KMS-11 (cell line): ENCODE measurements at regions not wholly inside any gene's neighbourhood (a gene's known extent, or its start where the extent isn't known, plus 50 kb on each side); places are given as distances from the start of the nearest gene placed in this dataset.

Experiments used
- H2AFZ ChIP-seq: fragments of 200-600 bp; sonication (generic); 2 replicates; pipeline ENCODE4 v1.6.1; 2016; ENCODE audit warnings: antibody characterized with exemption, mixed run types, low read depth
- H3K27ac ChIP-seq: fragments of 200-600 bp; sonication (generic); 2 replicates; pipeline ENCODE4 v1.6.1; 2016; ENCODE audit warnings: mild to moderate bottlenecking, mixed run types
- H3K27me3 ChIP-seq: fragments of 200-600 bp; sonication (generic); 2 replicates; pipeline ENCODE4 v1.6.1; 2017; ENCODE audit warnings: mild to moderate bottlenecking, low read depth, mixed run types, moderate library complexity; ENCODE audit not compliant: insufficient read depth
- H3K36me3 ChIP-seq: fragments of 200-600 bp; sonication (generic); 2 replicates; pipeline ENCODE4 v1.6.1; 2017; ENCODE audit warnings: mild to moderate bottlenecking, mixed run types; ENCODE audit not compliant: insufficient read depth
- H3K4me1 ChIP-seq: fragments of 200-600 bp; sonication (generic); 2 replicates; pipeline ENCODE4 v1.6.1; 2016; ENCODE audit warnings: mild to moderate bottlenecking, low read depth, mixed run types; ENCODE audit not compliant: poor library complexity, severe bottlenecking
- H3K4me2 ChIP-seq: fragments of 200-600 bp; sonication (generic); 2 replicates; pipeline ENCODE4 v1.7.0; 2016; ENCODE audit warnings: mild to moderate bottlenecking, mixed run types
- H3K4me3 ChIP-seq: fragments of 200-600 bp; sonication (generic); IDR thresholded peaks from 2 replicates; pipeline ENCODE4 v1.6.1; 2017; ENCODE audit warnings: low read depth, low read length, mixed read lengths; ENCODE audit not compliant: insufficient read depth
- H3K79me2 ChIP-seq: fragments of 200-600 bp; sonication (generic); 2 replicates; pipeline ENCODE4 v1.6.1; 2016; ENCODE audit warnings: low read depth, mixed run types; ENCODE audit not compliant: insufficient read depth
- H3K9ac ChIP-seq: fragments of 200-600 bp; sonication (generic); 2 replicates; pipeline ENCODE4 v1.6.1; 2016; ENCODE audit warnings: mild to moderate bottlenecking, mixed run types
- H4K20me1 ChIP-seq: fragments of 200-600 bp; sonication (generic); 2 replicates; pipeline ENCODE4 v1.6.1; 2016; ENCODE audit warnings: mild to moderate bottlenecking, mixed run types; ENCODE audit not compliant: insufficient read depth
- CTCF ChIP-seq: fragments of 200-600 bp; sonication (generic); conservative IDR thresholded peaks from 2 replicates; pipeline ENCODE4 v1.6.1; 2017; ENCODE audit warnings: low read depth, mild to moderate bottlenecking, antibody characterized with exemption, low read length, moderate library complexity, mixed read lengths

- Histone ChIP-seq H4K20me1 (no peaks in the 10 kb centered on the region), H3K79me2 (no peaks in the 10 kb centered on the region), H3K27ac (no peak overlapping the region), H3K4me2 (no peak overlapping the region), H2AFZ (no peak overlapping the region), H3K4me3 (no peak overlapping the region), H3K36me3 (no peaks in the 10 kb centered on the region), H3K9ac (no peak overlapping the region), H3K4me1 (no peaks in the 10 kb centered on the region), H3K27me3 (no peaks in the 10 kb centered on the region)
- TF ChIP-seq CTCF: no peak
Observed at GRCh38 chr4:187175197-187175596, 451.5 kb upstream of the FAT1 start.

- TF ChIP-seq CTCF: no peak
- Histone ChIP-seq H2AFZ (no peak overlapping the region), H4K20me1 (no peaks in the 10 kb centered on the region), H3K4me1 (no peaks in the 10 kb centered on the region), H3K79me2 (no peaks in the 10 kb centered on the region), H3K4me3 (no peak overlapping the region), H3K27me3 (no peaks in the 10 kb centered on the region), H3K27ac (no peak overlapping the region), H3K9ac (no peak overlapping the region), H3K36me3 (no peaks in the 10 kb centered on the region), H3K4me2 (no peak overlapping the region)
Observed at GRCh38 chr4:187176261-187176910, 452.7 kb upstream of the FAT1 start.

GRCh38 chr4:187178084-187178483, 454.4 kb upstream of the FAT1 start:
- H3K27me3 ChIP-seq: no peaks in the 10 kb centered on the region
- H3K9ac ChIP-seq: no peak overlapping the region
- no peaks in the 10 kb centered on the region for H3K4me1 ChIP-seq
- no peak overlapping the region for H2AFZ ChIP-seq
- H3K27ac ChIP-seq: no peak overlapping the region
- no peaks in the 10 kb centered on the region for H3K79me2 ChIP-seq
- TF ChIP-seq CTCF: no peak
- H3K4me3 ChIP-seq: no peak overlapping the region
- no peak overlapping the region for H3K4me2 ChIP-seq
- no peaks in the 10 kb centered on the region for H4K20me1 ChIP-seq
- H3K36me3 ChIP-seq: no peaks in the 10 kb centered on the region

- Histone ChIP-seq H4K20me1 (no peaks in the 10 kb centered on the region), H3K79me2 (no peaks in the 10 kb centered on the region), H3K27me3 (no peaks in the 10 kb centered on the region), H3K4me1 (no peaks in the 10 kb centered on the region), H2AFZ (no peak overlapping the region), H3K27ac (no peak overlapping the region), H3K4me3 (no peak overlapping the region), H3K36me3 (no peaks in the 10 kb centered on the region), H3K4me2 (no peak overlapping the region), H3K9ac (no peak overlapping the region)
- TF ChIP-seq CTCF: no peak
Observed at GRCh38 chr4:187178587-187178986, 454.9 kb upstream of the FAT1 start.
